Smooth muscle cell (in vitro differentiated cells): ENCODE measurements at regions not wholly inside any gene's neighbourhood (a gene's known extent, or its start where the extent isn't known, plus 50 kb on each side); places are given as distances from the start of the nearest gene placed in this dataset.
"Not testable (repeated sequence)": the region's sequence is repeated elsewhere in the genome, so short reads cannot be mapped to it uniquely, and the experiment has no call there.

Experiments used
- DNase-seq: peaks from one replicate; lab custom pipeline; 2025; ENCODE audit not compliant: unreplicated experiment; lab: John Stamatoyannopoulos, UW
- H2AFZ ChIP-seq: fragments of 200-600 bp; sonication (generic); 2 replicates; pipeline ENCODE4 v1.6.0; 2016; ENCODE audit warnings: antibody characterized with exemption, low read depth, mild to moderate bottlenecking
- H3F3A ChIP-seq: fragments of 200-600 bp; sonication (generic); 2 replicates; pipeline ENCODE4 v1.6.0; 2017; ENCODE audit warnings: antibody characterized with exemption, low read depth
- H3K27ac ChIP-seq: fragments of 200-600 bp; sonication (generic); 2 replicates; pipeline ENCODE4 v1.5.1; 2016; ENCODE audit warnings: low read depth, mild to moderate bottlenecking
- H3K27me3 ChIP-seq: fragments of 200-600 bp; sonication (generic); 2 replicates; pipeline ENCODE4 v1.6.1; 2016; ENCODE audit warnings: low read depth, mild to moderate bottlenecking
- H3K36me3 ChIP-seq: fragments of 200-600 bp; sonication (generic); 2 replicates; pipeline ENCODE4 v1.5.1; 2016; ENCODE audit warnings: low read depth
- H3K4me1 ChIP-seq: fragments of 200-600 bp; sonication (generic); 2 replicates; pipeline ENCODE4 v1.5.1; 2016; ENCODE audit warnings: low read depth
- H3K4me2 ChIP-seq: fragments of 200-600 bp; sonication (generic); 2 replicates; pipeline ENCODE4 v1.6.0; 2016; ENCODE audit warnings: mild to moderate bottlenecking
- H3K4me3 ChIP-seq: fragments of 200-600 bp; sonication (generic); 2 replicates; pipeline ENCODE4 v1.5.1; 2016; ENCODE audit warnings: mild to moderate bottlenecking
- H3K79me2 ChIP-seq: fragments of 200-600 bp; sonication (generic); 2 replicates; pipeline ENCODE4 v1.6.0; 2016; ENCODE audit warnings: low read depth, mild to moderate bottlenecking
- H3K9ac ChIP-seq: fragments of 200-600 bp; sonication (generic); 2 replicates; pipeline ENCODE4 v1.6.0; 2016; ENCODE audit warnings: low read depth
- H3K9me3 ChIP-seq: fragments of 200-600 bp; sonication (generic); replicated peaks from 2 replicates; pipeline ENCODE4 v1.5.1; 2016; ENCODE audit warnings: low read depth
- H4K20me1 ChIP-seq: fragments of 200-600 bp; sonication (generic); 2 replicates; pipeline ENCODE4 v1.6.0; 2016; ENCODE audit warnings: low read depth
- WGBS: methylation state at CpG from one replicate; pipeline ENCODE4 v1.1.7; 2016; ENCODE audit warnings: low lambda C conversion rate; 5-methylcytosine and 5-hydroxymethylcytosine counted together
- TF ChIP-seq, protein P1 (sequence below): fragments of 200-600 bp; sonication (generic); IDR thresholded peaks from 2 replicates; pipeline ENCODE4 v1.5.1; 2017; ENCODE audit warnings: borderline replicate concordance, mild to moderate bottlenecking, antibody characterized with exemption; ENCODE audit not compliant: insufficient read depth, poor library complexity, severe bottlenecking

DNA sequence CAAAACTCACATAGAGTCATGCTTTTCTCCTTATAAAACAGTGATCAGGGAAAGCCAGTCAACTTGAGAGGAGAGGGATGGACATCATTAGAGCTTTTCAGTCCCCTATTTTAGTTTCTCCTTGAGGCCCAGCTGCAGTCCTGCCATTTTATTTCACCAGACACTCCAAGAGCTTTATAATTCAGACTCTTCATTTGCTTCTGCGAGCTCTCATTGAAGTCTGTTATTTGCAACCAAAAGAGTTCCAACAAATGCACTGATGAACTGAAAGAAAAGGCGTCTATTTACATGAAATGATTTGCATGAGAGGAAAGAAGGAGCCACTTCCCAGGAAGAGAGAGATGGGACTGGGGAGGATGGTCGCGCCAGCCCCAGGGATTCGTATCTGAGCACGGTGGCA, 86.8 kb downstream of the NDUFA12 start:
- no peaks in the 10 kb centered on the region for H3K36me3 ChIP-seq
- no peak overlapping the region for H3K27ac ChIP-seq
- no peak overlapping the region for H3K4me3 ChIP-seq
- no peaks in the 10 kb centered on the region for H3K27me3 ChIP-seq
- no peak for DNase-seq
- H3K4me2 ChIP-seq, result no peak overlapping the region
- H3F3A ChIP-seq, result no peaks in the 10 kb centered on the region
- TF ChIP-seq, protein P1, sequence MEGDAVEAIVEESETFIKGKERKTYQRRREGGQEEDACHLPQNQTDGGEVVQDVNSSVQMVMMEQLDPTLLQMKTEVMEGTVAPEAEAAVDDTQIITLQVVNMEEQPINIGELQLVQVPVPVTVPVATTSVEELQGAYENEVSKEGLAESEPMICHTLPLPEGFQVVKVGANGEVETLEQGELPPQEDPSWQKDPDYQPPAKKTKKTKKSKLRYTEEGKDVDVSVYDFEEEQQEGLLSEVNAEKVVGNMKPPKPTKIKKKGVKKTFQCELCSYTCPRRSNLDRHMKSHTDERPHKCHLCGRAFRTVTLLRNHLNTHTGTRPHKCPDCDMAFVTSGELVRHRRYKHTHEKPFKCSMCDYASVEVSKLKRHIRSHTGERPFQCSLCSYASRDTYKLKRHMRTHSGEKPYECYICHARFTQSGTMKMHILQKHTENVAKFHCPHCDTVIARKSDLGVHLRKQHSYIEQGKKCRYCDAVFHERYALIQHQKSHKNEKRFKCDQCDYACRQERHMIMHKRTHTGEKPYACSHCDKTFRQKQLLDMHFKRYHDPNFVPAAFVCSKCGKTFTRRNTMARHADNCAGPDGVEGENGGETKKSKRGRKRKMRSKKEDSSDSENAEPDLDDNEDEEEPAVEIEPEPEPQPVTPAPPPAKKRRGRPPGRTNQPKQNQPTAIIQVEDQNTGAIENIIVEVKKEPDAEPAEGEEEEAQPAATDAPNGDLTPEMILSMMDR, result no peak
- H2AFZ ChIP-seq, result no peak overlapping the region
- H3K79me2 ChIP-seq, result no peaks in the 10 kb centered on the region
- H4K20me1 ChIP-seq, result no peaks in the 10 kb centered on the region
- WGBS, result 88% methylated on average over 6 of the region's 6 CpGs
- peaks cover 3% of the 10 kb centered on the region for H3K9me3 ChIP-seq
- H3K4me1 ChIP-seq, result no peaks in the 10 kb centered on the region
- no peak overlapping the region for H3K9ac ChIP-seq

DNA sequence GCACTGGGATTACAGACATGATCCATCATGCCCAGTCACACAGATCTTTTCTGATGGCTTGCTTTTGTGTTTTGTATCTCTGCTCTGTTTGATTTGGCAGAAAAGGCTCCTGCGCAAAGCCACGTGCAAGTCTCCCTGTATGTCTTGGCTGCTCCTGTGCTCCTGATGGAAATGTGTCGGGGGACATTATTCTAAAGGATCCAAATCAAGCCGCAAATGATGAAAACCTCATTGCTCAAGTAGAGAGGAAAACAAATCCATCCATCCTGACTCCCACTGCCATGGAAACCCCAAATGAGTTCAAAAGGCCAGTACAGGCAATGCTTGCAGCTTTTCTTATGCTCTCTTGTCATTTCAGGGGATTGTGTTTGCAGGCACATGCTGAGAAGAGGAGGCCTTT, 93.8 kb downstream of the NDUFA12 start:
- Histone ChIP-seq H3F3A (no peaks in the 10 kb centered on the region), H3K4me3 (no peak overlapping the region), H3K9ac (no peak overlapping the region), H4K20me1 (no peaks in the 10 kb centered on the region), H3K36me3 (no peaks in the 10 kb centered on the region), H3K4me1 (no peaks in the 10 kb centered on the region), H3K27me3 (no peaks in the 10 kb centered on the region), H3K79me2 (no peaks in the 10 kb centered on the region), H3K27ac (no peak overlapping the region), H3K9me3 (peaks cover 7% of the 10 kb centered on the region), H3K4me2 (no peak overlapping the region), H2AFZ (no peak overlapping the region)
- 74% methylated on average over 4 of the region's 4 CpGs for WGBS
- no peak for DNase-seq
- TF ChIP-seq, protein P1, result no peak

DNA sequence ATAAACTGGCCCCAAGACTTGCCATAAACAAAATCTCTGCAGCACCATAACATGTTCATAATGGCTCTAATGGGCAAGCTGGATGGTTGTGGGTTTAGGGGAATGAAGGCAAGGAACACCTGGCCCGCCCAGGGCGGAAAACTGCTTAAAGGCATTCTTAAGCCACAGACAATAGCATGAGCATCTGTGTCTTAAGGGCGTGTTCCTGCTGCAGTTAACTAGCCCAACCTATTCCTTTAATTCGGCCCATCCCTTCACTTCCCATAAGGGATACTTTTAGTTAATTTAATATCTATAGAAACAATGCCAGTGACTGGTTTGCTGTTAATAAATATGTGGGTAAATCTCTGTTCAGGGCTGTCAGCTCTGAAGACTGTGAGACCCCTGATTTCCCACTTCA, 97.7 kb downstream of the NDUFA12 start:
- H3K4me1 ChIP-seq, H3K27ac ChIP-seq, H3K9me3 ChIP-seq, H3K79me2 ChIP-seq, H3K9ac ChIP-seq, H4K20me1 ChIP-seq, H3K36me3 ChIP-seq, DNase-seq, H2AFZ ChIP-seq, H3F3A ChIP-seq, H3K27me3 ChIP-seq, H3K4me3 ChIP-seq, H3K4me2 ChIP-seq: not testable (repeated sequence)
- WGBS, result over 99% methylated on average over 4 of the region's 4 CpGs

DNA sequence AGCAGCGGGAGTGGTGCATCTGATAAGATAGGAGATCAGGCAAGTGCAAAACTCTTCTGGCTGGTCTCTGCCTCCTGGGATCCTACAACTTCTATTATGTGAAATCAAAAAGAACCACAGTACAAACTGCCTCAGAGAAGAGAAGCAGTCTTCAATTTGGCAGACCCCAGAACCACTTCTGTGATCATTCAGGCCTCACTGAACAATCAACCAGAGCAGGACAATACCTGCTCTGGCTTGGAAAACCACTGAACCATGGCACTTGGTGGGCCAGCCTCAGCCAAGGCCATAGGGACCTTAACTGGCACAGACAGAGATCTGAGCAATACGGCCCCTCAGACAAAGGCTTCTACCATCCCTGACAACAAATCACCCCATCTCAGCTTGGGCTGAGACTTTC, 103.0 kb downstream of the NDUFA12 start:
- Histone ChIP-seq H3K9ac (no peak overlapping the region), H3K4me3 (no peak overlapping the region), H3K9me3 (peaks cover under 1% of the 10 kb centered on the region), H3F3A (no peaks in the 10 kb centered on the region), H3K27ac (no peak overlapping the region), H3K79me2 (no peaks in the 10 kb centered on the region), H3K4me1 (no peaks in the 10 kb centered on the region), H3K4me2 (no peak overlapping the region), H3K36me3 (no peaks in the 10 kb centered on the region), H4K20me1 (no peaks in the 10 kb centered on the region), H3K27me3 (no peaks in the 10 kb centered on the region), H2AFZ (no peak overlapping the region)
- DNase-seq, result no peak
- WGBS, result 94% methylated on average over 2 of the region's 2 CpGs
- TF ChIP-seq, protein P1, result no peak
